GM19239 (cell line): ENCODE measurements at regions not wholly inside any gene's neighbourhood (a gene's known extent, or its start where the extent isn't known, plus 50 kb on each side); places are given as distances from the start of the nearest gene placed in this dataset.

ENCODE experiments used
- DNase-seq: peaks from one replicate; pipeline ENCODE4 v3.0.0; 2011; ENCODE audit warnings: low spot score; ENCODE audit not compliant: insufficient read length
- FAIRE-seq: peaks from 2 replicates; lab custom pipeline; 2011; peaks lifted over from hg19 to GRCh38; lab: Jason Lieb, UNC

DNA sequence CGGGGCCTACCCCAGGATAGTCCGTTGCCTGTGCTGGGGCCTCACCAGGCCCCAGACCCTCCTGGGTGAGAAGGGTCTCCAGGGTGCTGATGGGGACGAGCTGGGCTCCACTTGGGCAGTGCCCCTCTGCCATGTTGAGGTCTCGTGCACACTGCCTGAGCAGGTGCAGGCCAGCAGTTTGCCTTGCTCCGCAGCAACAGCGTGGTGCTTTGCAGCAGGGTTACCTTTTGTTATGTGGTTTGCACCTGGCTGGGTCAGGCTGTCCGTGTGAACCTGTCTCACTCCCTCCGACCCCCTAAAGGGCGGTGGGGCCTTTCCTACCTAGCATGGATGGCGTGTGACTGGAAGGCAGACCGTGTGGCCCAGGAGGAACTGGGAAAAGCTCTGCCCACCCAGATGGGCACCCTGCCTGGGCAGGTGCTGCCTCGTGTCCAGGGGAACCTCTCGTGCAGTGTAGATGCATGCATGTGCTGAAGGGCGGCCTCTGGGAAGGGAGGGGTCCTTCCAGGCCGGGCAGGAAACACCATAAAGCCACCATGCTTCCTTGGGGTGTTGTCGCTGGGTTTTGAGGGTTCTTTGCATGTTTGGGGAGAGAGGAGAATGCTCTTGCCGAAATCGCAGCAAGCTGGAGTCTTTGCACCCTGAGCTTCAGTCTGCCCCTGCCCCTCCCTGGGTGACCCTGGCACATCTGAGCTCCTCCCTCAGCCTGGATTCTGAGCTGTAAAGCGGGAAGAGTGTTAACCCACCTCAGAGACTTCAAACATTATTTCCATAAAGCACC lies 75.4 kb upstream of the PPARA start:
- FAIRE-seq (no peak), DNase-seq (no peak)

DNA sequence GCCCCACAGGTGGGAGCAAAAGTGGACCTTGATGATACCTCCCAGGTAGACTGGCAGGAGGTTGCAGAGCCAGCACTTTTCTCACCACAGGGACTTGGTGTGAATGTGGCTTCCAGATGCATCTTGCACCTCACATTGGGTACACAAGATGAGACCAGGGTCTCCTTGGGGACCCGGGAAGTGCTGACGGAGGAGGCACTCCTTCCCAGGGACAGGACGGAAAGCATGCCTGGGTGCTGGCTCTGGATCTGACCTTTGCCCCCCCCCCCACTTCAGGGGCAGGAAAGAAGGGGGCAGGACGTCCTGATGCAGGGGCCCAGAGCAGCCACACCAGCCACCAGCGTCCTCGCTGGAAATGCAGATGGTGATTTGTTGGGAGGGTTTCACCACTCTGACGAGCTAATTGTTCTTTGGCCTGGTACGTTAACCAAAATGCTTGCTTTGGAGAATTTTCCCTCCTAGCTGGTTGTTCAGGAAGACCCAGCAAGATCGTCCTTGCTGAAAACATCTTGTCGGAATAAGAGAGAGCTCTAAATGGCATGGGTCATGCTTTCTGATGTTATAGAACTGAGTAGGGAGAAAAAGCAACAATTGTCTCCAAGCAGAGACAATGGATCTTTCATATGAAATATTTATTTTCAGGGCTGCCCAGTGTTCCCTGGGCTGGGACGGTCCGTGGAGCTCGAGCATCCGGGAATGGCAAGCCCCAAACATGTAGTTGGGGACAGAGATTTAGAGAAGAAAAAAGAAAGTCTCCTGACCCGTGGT lies 74.4 kb upstream of the PPARA start:
- DNase-seq (no peak), FAIRE-seq (no peak)

DNA sequence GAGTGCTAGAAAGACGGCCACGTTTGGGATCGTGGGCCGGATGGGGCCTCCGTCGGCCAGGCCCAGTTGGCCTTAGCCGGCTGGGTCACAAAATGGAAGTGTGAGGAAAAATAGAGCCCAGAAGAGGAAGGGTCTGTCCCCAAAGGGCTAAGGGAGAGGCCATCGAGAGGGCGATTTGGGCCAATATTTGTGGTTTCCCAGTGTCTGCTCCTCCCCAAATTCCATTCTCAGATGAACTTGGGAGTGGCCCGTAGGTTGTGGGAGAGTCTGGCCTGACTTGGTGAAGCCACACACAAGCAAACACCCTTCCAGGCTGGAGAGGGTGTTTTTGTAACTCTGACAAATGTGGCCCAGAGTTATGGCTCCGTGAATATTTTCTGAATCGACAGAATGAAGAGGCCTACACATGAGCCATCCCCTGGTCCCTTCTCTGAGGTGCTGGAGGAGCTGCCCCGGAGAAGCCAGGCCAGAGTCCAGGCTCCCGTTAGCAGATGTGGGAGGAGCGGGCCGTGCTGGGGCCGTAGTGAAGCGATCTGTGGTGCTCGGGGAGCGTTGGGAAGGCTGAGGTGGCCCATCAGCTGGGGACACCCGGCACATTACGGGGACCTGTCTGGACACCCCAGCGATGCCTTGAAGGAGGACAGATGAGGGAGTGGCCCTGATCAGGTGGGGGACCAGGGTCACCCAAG lies 73.5 kb upstream of the PPARA start:
- DNase-seq = no peak
- FAIRE-seq = no peak

DNA sequence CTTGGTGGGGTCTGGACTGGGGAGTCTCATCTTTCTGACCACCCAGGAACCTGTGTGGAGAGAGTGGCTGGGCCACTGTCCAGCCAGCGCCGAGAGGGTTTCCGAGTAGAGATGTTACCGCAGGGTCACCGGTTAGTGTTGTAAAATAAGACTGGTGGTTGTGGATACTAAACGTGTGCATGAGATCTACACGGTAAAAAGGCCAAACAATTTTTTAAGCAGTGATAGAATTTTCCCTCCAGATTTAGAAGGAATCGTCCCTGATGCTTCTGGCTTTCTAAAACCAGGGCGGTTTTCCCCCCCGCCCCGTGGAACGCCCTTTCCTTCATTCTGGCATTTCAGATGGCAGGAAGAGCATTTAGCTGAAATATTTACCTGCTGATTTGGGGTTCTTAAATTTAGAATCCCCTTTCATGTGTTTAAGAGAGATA lies 72.6 kb upstream of the PPARA start:
- DNase-seq (no peak), FAIRE-seq (no peak)

DNA sequence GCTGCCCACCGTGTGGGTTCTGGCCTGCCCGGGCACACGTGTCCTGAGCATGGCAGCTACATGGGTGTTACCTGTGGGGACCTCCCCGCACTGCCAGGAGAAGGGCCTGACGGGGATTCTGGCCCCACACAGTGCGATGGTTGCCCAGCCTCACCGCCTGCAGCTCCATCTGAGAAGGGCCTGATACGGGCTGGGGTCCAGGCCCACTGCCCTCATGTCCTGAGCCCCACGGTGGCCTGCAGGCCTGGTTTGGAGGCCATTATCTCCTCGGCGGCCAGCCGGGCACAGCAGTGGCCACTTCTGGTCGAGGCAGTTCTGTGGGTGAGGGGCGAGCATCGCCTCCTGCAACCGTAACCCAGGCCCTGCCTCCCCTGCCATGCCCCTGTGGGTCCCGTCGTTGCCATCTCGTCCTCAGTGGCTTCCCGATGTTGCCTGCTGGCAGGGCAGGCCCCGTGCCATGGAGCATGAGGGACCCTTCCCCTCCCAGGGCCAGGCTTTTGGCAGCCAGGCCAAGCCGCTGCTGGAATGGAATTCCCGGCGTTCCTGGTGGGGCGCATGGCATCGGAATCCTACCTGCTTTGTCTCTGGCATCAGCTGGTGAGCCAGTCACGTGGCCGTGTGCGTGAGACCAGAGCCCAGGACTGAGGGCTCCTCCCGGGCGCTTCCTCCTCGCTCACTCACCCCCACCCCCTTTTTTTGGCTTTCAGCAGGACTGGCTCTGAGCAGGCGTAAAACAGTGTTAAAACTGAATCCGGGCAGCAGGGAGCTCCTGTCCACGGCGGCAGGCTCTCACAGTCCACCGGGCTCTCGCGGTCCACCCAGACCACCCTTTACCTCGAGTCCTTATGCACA lies 71.9 kb upstream of the PPARA start:
- DNase-seq = no peak
- no peak for FAIRE-seq

DNA sequence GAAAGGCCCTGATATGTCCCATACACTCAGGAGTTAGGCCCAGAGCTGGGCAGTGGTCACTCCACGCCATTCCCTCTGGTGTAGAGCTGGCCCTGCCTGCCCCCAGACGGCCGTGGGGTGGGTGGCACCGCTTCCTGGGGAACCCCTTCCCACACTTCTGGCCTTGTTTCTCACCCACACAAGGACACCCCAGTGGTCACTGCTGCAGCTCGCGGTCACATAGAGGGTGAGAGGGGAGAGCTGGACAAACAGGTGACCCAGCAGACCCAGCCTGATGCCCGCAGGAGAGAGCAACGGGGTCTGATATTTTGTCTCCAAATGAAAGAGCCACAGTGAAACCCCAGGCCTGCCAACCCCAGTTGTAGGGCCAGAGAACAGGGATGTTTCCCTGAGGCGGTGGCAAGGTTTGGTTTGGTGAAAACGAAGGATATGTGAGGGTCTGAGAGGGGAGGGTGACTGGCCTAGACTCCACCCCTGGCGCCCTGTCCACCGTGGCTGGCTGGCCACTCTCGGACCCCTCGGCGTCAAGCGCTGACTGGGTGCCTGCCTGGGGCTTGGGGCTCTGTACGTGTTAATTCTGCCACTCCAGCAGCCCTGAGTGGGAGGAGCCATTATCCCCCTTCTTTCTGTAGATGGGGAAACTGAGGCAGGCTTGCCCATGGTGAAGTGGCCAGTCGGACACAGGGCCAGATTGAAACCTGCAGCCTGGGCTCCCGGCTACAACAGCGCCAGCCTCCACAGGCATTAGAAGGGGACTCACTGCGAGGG lies 71.0 kb upstream of the PPARA start:
- no peak for DNase-seq
- no peak for FAIRE-seq

DNA sequence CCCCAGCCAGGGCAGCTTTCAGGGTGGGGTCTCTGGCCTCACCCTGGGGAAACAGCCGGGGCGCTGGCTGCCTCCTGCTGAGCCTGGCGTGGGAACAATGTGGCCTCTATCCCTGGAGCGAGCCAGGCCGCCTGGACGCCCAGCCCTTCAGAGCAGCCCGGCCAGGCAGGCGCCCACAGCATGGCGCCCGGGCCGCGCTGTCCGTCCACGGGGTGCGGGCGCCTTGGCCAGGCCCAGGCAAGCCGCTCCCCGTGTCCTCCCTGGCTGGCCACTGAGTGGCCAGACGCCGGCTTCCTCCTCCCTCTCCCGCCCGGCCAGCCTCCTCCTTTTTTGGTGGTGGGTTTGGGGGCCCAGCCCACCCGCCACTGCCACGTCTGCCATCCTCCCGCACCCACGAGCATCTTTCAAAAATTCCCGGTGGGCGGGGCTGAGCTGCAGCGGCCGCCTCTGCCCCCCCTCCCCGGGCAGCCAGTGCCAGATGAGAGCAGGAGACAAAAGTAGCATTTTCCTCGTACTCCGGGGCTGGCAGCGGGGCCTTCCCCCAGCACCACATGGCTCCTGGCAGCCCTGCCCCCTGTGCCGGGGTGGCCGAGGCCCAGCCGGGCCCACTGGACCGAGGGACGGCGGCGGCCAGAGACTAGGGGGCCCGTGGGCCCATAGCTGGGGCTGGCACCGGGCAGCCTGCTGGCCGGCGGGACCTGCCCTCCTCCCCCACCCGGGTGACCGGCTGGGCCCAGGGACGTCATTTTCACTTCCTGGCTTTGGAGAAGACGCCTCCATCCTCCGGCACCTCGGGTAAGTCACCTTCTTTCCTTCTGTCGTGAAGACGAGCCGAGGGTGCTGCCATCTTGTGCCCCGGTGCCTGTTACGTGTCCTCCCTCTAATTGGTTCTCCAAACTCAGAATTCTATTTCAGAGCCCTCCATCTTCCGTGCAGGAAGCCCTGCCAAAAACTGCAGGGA lies 70.2 kb upstream of the PPARA start:
- DNase-seq = no peak
- FAIRE-seq = no peak

DNA sequence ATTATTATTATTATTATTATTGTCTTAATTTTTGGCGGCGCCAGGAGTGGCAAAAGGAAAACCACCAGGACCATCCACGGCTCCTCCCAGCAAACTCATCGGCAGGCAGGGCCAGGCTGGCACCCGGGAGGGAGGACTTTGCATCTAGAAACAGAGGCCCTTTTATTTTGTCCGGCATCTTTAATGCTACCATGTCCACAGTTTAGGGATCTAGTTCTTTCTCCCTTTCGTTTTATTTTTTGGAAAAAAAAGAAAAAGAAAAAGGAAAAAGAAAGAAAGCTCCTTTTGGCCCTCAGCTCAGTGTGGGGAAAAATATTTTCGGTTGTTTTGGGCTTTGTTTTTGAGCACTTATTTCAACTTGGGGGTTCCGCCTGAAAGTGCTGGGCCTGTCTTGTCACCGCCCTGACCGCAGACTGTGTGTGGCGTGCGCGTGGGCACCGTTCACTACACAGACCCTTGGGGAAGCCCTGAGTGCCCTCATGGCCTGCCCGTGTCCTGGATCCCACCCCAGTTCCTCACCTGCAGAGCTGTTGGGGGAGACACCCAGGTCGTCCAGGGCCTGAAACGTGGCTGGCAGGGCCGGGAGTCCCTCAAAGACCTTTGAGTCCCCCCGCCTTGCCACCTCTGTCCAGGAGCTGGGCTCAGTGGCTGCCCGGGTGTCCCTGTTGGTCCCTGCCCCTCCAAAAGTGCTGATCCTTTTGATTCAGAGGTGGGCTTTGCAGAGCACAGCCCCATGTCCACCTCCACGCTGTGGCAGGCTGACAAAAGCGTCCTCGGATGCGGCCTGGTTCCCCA lies 69.1 kb upstream of the PPARA start:
- no peak for FAIRE-seq
- no peak for DNase-seq

DNA sequence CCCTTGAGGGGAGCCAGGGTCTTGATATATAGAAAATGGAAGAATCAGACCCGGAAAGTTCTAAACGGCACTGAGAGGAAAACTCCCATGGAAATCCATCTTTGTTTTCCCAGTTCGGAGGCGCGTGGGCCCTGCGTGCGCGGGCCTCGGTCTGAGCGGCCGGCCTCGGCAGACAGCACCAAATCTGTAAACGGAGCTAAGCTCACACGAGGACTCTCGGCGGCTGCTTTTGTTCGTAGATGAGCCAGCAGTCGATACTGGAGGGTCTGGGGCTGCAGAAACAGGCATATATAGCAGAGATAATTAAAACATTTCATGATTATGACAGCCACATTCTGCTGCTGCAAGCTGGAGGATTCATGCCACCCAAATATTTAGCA lies 68.5 kb upstream of the PPARA start:
- FAIRE-seq (no peak), DNase-seq (no peak)

DNA sequence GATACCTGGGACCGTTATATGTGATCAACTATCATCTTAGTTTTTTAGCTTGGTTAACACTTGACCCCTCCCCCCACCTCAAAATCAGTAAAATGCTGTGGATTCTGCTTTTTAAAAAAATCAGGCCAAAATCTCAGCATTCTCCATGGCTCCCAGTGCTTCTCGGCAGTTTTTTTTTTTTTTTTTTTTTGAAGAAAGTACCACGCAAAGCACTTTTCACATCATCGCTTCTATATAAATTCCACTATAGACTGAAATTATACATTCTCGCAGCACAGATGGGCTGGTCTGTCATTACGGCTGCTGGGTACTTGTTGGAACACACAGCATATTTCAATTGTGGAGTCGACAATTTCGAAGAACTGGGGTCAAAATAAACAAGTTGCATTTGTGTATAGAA lies 67.7 kb upstream of the PPARA start:
- DNase-seq = no peak
- FAIRE-seq = no peak

DNA sequence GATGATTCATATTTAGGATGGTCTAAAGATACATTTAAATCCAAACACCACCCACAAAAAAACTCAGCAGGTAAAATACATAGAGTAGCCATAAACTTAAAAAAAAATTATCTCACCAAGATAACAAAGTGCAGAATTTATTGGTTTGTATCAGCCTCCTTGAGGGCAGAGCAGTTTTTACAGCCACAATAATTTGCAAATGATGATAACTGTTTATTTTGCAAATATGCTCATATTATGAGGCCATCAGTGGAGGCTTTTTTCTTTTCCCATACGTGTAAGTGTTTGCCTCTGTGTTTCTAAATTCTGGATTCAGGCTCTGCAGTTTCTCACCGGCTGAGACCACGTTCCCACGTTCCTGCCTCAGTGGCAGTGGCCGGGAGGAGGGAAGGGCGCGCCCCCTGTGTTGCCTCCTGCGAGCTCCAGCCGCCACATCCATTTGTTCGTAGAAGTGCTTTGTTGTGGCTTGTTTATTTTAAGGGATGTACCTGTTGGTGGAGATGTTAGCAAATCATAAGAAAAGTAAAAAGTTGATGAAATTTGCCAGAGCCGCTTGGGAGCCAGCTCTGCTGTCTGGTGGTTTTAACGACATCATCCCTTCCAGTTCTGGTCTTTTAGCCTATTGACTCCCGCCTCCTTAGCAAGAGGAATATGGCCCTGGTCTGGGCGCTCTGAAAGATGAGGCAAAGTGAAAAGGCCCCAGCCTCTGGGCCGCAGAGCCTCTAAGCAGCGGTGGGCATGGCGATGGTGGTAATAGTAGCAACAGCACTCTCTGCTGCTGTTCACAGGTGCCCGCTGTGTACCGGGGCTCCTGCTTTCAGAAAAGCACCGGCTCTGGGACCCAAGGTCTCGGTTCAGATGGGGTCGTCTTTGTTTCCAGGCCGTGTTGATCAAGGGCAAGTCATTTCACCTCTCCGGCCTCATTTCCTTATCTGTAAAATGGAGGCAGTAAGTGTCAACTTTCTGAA lies 66.7 kb upstream of the PPARA start:
- FAIRE-seq = no peak
- no peak for DNase-seq

DNA sequence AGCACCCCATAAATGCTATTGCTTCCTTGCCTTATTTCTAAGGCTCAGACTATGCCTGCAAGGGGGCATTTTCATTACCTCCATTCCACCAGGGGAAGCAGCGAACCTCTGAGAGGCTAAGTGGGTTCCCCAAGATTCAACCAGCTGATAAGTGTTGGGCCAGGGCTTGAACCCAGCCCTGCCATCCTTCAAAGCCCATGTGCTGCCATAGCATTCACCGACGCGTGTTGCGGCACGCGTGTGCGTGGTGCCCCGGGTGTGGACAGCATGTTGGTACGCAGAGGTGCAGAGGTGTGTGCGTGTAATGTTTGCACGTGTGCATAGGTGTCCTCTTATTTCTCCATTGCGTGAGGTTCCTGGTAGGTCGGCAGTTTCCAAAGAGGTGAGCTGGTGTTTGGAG lies 66.0 kb upstream of the PPARA start:
- DNase-seq (no peak), FAIRE-seq (no peak)

DNA sequence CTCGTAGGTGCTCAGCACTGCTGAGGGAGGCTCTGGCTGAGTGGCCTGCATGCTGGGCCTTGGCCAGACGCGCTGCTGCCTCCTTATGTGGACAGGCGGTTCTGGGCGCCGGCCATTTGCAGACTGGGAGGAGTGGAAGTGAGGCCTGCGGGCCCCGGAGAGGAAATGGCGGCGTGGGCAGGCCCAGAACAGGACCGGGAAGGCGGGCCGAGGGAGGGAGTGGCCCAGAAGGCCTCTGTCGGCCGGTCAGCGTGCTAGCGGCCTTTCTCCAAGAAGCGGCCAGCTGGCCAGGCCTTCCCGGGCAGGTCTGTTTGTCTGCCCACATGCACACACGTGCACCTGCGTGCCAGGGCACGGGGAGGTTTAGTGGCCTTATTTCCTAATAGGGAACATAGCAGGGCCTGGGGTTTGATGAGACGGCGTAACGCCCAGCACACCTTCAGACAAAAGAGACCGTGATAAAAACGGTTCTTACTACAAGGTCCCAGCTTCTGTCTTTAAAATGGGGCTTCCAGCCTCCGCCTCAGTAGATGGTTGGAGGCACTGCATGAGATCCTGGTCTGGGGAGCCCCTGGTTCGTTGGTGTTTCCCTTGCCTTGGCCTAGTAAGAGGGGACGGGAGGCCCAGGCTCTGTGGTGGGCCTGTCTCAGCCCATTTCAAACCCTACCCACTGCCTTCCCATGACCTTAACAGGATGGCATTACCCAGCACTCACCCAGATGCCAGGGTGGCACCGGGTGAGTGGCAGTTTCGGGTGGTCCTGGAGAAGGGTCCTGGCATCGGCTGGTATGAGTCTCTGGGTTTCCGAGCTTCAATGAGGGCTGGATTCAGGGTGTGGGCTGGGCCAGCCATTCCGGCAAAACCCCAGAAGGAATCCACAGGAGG lies 65.1 kb upstream of the PPARA start:
- FAIRE-seq (no peak), DNase-seq (no peak)

DNA sequence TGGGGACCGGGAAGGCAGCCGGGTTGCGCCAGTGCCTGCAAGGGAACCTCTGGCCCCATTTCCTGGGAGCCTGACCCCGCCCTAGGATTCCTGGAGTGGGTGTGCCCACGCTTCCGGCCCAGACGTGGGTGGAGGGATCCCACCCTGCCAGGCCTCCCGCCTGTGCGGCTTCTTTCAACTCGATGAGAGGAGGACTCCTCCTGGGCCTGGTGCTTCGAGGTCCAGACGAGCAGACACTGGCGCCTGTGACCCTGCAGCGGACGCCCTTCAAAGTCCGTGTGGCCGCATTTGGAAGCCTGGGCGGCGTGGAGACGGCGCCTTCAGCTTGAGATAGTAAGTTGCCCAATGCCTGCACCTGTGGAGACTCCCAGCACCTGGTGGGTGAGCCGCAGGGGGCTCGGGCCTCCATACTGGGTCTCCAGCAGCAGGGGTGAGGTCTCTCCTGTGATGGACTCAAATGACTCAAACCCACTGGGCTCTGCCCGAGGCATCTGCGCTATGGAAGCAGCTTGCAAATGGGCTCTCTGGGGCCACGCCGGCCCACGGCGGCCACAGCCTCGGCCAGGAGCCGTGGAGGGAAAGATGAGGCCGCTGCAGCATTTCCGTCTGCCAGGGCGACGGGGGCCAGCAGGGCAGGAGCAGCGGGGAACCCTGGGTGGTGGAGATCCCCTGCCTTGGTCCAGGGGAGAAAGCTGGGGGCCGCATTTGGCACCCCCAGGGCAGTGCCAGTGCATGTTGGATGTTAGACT lies 64.3 kb upstream of the PPARA start:
- no peak for DNase-seq
- no peak for FAIRE-seq
